ENCODE measurements at regions not wholly inside any gene's neighbourhood (a gene's known extent, or its start where the extent isn't known, plus 50 kb on each side); places are given as distances from the start of the nearest gene placed in this dataset.
"Not testable (repeated sequence)": the region's sequence is repeated elsewhere in the genome, so short reads cannot be mapped to it uniquely, and the experiment has no call there.

DNA sequence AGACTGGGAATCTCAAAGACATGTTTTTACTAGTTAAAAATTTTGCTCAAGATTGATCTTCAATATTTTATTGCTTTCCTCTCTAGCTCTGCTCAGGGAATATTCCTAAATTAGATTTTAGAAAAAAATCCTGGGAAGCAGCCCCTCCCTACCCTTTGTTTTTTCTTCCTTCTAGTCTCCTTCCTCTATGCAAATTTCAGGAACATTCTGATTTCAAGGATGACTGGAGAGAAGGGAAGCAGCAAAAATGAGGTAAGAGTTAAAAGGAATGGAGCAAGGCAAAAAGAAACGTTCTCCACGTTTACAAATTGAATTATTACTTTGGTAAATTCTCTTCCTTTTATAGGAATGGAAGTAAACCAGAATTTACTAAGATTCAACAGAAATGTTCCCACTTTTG, 493.4 kb upstream of the TUSC1 start:
- DNase-seq: no peak

GRCh38 chr9:26170190-26170589, 491.9 kb upstream of the TUSC1 start:
- no peak for DNase-seq

- no peak for DNase-seq
These were observed 491.5 kb upstream of the TUSC1 start for GRCh38 chr9:26169708-26170107.

- no peak for DNase-seq
These were observed 488.3 kb upstream of the TUSC1 start for GRCh38 chr9:26166537-26166936.

GRCh38 chr9:26165426-26165825, 487.2 kb upstream of the TUSC1 start:
- DNase-seq: no peak

GRCh38 chr9:26163931-26164330, 485.7 kb upstream of the TUSC1 start:
- no peak for DNase-seq

GRCh38 chr9:26159575-26160392, 481.5 kb upstream of the TUSC1 start:
- DNase-seq: no peak

- no peak for DNase-seq
These were observed 480.4 kb upstream of the TUSC1 start for GRCh38 chr9:26158631-26159150.

DNA sequence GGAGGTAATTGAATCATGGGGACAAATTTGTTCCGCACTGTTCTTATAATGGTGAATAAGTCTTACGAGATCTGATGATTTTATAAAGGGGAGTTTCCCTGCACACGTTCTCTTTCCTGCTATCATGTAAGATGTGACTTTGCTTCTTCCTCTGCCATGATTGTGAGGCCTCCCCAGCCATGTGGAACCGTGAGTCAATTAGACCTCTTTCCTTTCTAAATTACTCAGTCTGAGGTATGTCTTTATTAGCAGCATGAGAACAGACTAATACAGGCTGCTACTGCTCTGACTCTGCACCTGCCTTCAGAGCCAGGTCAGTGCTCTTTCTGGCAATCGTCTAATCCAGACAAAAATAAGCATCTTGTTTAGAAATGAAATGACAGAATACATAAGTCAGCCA, 479.2 kb upstream of the TUSC1 start:
- no peak for DNase-seq

DNA sequence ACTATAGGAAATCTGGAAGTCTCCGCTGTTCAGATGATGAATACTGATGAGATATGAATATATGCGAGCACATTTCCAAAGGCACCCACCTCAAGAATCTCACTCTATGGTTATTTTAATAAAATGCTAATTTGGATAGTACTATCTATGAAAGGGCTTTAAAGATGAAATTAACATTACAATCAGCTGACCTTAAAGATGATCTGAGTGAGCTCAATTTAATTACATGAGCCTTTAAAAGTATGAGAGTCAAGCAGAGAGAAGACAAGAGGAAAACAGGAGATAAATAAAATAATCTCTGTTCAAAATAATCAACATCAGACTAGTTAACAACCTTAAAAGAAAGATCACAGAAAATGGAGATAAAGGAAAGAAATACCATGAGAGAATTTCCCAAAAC, 474.1 kb upstream of the TUSC1 start:
- no peak for DNase-seq

DNA sequence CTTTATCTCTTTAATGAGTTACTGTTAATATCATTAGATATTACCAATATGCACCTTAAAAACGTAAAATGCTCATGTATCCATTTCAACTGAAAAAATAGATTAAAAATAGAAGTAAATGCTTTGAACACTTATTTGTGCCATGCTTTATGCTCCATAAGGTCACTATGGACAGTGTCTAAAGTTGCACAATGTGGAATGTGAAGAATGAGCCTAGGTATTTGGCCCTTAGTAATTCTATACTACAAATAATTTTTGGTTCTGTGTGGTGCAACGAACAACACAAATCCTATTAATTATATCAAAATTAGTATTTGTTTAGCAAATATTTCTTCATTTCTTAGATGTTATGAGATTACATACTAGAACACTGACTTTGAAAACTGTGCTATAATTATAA, 469.9 kb upstream of the TUSC1 start:
- no peak for DNase-seq

DNA sequence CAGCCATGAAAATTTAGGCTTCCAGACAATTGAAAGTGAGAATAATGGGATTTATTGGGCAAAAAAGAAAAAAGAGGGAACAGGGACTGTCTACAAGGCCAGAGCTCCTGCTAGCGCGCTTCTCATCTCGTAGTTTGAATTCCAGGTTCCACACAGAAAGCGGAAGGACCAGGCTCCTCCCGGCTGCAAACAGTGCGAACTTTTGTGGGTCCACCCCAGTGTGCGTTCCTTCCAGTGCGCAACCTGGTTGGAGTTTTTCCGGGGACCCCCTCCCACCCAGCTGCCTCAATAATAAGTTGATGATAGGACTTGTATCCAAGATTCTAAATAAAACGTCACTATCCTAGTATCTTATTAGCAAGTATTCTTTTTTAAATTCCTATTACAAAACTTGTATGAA, 467.7 kb upstream of the TUSC1 start:
- DNase-seq: no peak

- DNase-seq: no peak
These were observed 464.4 kb upstream of the TUSC1 start for GRCh38 chr9:26142631-26143030.

DNA sequence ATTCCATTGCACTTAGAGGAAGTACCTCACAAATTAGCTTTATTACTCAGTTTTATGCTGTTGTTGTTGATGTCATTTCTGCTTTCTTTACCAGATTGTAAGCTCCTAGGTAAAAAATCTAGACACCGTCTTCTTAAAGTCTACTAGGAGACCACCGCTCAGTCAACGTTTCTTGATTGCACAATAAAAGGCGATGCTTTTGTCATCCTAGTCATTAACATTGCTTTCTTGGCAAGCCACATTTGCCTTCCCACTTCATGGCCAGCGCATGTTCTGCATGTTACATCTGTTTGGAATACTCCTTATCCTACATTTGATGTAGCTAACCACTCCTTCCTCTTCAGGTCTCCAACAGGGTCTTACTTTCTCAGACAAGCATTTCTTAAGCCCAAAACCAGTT, 464.0 kb upstream of the TUSC1 start:
- DNase-seq: no peak

- DNase-seq: no peak
These were observed 455.3 kb upstream of the TUSC1 start for GRCh38 chr9:26133537-26133936.

GRCh38 chr9:26132746-26133312, 454.6 kb upstream of the TUSC1 start:
- no peak for DNase-seq

DNA sequence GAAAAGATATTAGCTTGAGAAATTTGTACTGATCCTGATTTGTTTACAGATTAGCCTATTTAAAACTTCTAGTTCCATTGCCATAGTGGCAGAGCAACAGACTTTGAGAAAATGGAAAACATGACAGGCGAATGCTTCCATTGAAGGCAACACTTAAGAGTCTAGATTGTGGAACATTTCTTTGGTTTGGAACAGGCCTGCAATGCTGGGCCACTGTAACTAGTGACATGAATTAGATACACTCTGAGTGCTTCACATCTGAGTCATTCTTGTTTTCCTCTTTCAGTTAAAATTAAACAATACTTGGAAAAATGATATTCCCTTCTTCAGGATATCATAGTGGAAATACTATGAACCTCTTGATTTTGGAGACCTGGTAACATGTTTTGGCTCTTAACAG, 453.6 kb upstream of the TUSC1 start:
- no peak for DNase-seq

DNA sequence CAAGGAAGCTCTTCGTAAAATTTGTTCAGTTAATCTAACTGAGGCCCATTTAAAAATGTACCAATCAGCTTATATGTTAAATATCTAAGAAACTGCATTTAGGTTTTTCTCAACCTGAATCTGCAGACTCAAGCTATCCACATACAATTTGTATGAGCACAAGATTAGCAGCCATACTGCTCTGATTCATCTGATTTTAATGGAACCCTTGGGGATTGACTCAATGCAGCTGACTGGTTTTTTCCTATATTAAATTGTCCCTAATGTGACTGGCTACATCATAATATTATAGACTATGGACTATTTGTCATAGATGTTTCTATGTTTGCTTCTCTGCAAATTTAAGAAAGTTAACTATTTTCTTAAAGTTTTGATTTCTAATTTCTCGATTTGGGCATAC, 451.0 kb upstream of the TUSC1 start:
- DNase-seq: no peak

GRCh38 chr9:26125693-26126092, 447.4 kb upstream of the TUSC1 start:
- no peak for DNase-seq

DNA sequence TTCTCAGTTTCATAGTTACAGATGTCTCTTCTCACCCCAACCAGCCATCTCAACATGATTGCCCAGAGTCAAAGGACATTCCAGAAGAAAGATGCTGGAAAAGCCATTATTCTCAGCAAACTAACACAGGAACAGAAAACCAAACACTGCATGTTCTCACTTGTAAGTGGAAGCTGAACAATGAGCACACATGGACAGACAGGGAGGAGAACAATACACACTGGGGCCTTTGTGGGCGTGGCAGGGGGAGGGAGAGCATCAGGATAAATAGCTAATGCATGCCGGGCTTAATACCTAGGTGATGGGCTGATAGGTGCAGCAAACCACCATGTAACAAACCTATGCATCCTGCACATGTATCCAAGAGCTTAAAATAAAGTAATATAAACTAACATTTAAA, 437.8 kb upstream of the TUSC1 start:
- not testable (repeated sequence) for DNase-seq

GRCh38 chr9:26112724-26113123, 434.5 kb upstream of the TUSC1 start:
- DNase-seq: no peak

- DNase-seq: no peak
These were observed 408.2 kb upstream of the TUSC1 start for GRCh38 chr9:26086396-26086795.

DNA sequence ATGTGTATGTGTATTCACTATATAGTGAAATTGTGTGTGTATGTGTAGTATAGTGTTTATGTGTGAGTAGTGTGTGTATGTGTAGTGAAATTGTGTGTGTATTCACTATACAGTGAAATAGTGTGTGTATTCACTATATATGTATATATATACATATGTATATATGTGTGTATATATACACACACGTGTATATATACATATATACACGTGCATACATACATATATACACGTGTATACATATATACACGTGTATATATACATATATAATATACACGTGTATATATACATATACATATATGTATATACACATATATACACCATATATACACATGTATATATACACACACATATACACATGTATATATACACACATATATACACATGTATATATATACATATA, 403.6 kb upstream of the TUSC1 start:
- no peak for DNase-seq
